DMS 273 (cell line): ENCODE measurements at regions not wholly inside any gene's neighbourhood (a gene's known extent, or its start where the extent isn't known, plus 50 kb on each side); places are given as distances from the start of the nearest gene placed in this dataset.
"Not testable (repeated sequence)": the region's sequence is repeated elsewhere in the genome, so short reads cannot be mapped to it uniquely, and the experiment has no call there.

ENCODE experiments used
- DNase-seq: peaks from one replicate; lab custom pipeline; 2025; ENCODE audit not compliant: unreplicated experiment; lab: John Stamatoyannopoulos, UW

GRCh38 chr1:38512789-38513188, 346.8 kb downstream of the RRAGC start:
- DNase-seq, result peak; percentile 97

- DNase-seq, result no peak
Measured at GRCh38 chr1:38512024-38512767, 347.4 kb downstream of the RRAGC start.

- no peak for DNase-seq
Measured at GRCh38 chr1:38508232-38508631, 351.3 kb downstream of the RRAGC start.

- no peak for DNase-seq
Measured at GRCh38 chr1:38507563-38507962, 352.0 kb downstream of the RRAGC start.

- no peak for DNase-seq
Measured at GRCh38 chr1:38505944-38506343, 353.6 kb downstream of the RRAGC start.

- DNase-seq, result peak; percentile 98
Measured at GRCh38 chr1:38502758-38503157, 356.8 kb downstream of the RRAGC start.

GRCh38 chr1:38500891-38501290, 358.7 kb downstream of the RRAGC start:
- no peak for DNase-seq

- peak; percentile 97 for DNase-seq
Measured at GRCh38 chr1:38500352-38500751, 359.2 kb downstream of the RRAGC start.

- DNase-seq, result no peak
Measured at GRCh38 chr1:38498686-38499085, 360.9 kb downstream of the RRAGC start.

- DNase-seq, result no peak
Measured at GRCh38 chr1:38497921-38498656, 361.5 kb downstream of the RRAGC start.

GRCh38 chr1:38493306-38493705, 366.3 kb downstream of the RRAGC start:
- DNase-seq, result not testable (repeated sequence)

- DNase-seq, result peak; percentile 100
Measured at GRCh38 chr1:38489844-38490270, 369.7 kb downstream of the RRAGC start.

GRCh38 chr1:38488162-38488898, 371.2 kb downstream of the RRAGC start:
- no peak for DNase-seq

- no peak for DNase-seq
Measured at GRCh38 chr1:38487396-38487795, 372.2 kb downstream of the RRAGC start.

GRCh38 chr1:38486085-38486484, 373.5 kb downstream of the RRAGC start:
- no peak for DNase-seq

GRCh38 chr1:38481871-38482826, 377.4 kb downstream of the RRAGC start:
- DNase-seq, result no peak

- DNase-seq, result not testable (repeated sequence)
Measured at GRCh38 chr1:38479662-38480061, 379.9 kb downstream of the RRAGC start.

GRCh38 chr1:38477811-38478210, 381.8 kb downstream of the RRAGC start:
- no peak for DNase-seq

GRCh38 chr1:38476850-38477178, 382.8 kb downstream of the RRAGC start:
- DNase-seq, result no peak

GRCh38 chr1:38476111-38476849, 383.3 kb downstream of the RRAGC start:
- peak; percentile 100 for DNase-seq
